HG03196 (cell line): ENCODE measurements at regions not wholly inside any gene's neighbourhood (a gene's known extent, or its start where the extent isn't known, plus 50 kb on each side); places are given as distances from the start of the nearest gene placed in this dataset.
"Not testable (repeated sequence)": the region's sequence is repeated elsewhere in the genome, so short reads cannot be mapped to it uniquely, and the experiment has no call there.

Experiments
- ATAC-seq: cut with Tn5 transposase; IDR thresholded peaks from one replicate; pipeline ENCODE4 v1.9.1; 2021; ENCODE audit not compliant: unreplicated experiment

- no peak for ATAC-seq
Observed at GRCh38 chr10:33071857-33072256, 113.8 kb upstream of the ITGB1 start.

GRCh38 chr10:33070101-33070500, 112.1 kb upstream of the ITGB1 start:
- no peak for ATAC-seq

DNA sequence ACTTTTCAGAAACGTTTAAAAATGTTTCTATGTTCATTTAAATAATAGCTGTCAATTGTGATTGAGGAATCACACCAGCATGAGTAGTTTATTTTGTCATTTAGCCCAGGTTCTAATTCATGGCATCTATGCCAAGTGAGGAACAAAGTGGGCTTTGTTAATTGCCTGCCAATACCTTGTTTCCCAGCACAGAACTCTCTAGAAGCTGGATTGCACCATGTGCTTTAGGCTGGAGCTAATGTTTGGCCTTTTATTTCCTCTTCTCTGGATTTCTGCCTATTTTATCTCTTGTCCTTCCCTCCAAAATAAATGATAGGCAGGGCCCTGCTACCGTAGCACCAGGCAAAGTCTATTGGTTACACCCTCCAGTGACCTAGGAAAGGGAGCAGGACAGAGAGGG, 109.9 kb upstream of the ITGB1 start:
- no peak for ATAC-seq

- no peak for ATAC-seq
Observed at GRCh38 chr10:33067481-33067880, 109.5 kb upstream of the ITGB1 start.

GRCh38 chr10:33066558-33067236, 108.7 kb upstream of the ITGB1 start:
- no peak for ATAC-seq

GRCh38 chr10:33065111-33065510, 107.1 kb upstream of the ITGB1 start:
- ATAC-seq = no peak

GRCh38 chr10:33064706-33065105, 106.7 kb upstream of the ITGB1 start:
- ATAC-seq = no peak

GRCh38 chr10:33057620-33058019, 99.6 kb upstream of the ITGB1 start:
- ATAC-seq = no peak

- no peak for ATAC-seq
Observed at GRCh38 chr10:33056828-33057596, 99.0 kb upstream of the ITGB1 start.

DNA sequence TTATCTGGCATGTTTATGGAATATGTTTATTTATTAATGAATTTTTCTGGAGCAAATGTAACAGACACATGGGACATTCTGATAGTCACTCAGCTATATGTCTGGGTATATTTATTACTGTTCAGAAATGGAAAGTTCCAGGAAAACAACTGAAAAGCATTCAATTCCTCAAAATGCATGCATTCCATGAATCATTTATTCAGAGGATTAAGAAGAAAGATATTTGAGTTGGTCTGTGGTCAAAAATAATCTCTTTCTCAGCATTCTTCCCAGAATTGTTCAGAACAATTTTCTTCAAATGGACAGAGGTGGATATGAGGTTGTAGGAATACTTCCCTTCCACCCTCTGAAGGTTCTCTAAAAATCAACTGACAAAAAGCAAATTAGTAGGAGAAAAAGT, 97.6 kb upstream of the ITGB1 start:
- ATAC-seq = no peak

GRCh38 chr10:33052915-33053810, 95.1 kb upstream of the ITGB1 start:
- ATAC-seq = no peak

GRCh38 chr10:33052263-33052875, 94.3 kb upstream of the ITGB1 start:
- no peak for ATAC-seq

DNA sequence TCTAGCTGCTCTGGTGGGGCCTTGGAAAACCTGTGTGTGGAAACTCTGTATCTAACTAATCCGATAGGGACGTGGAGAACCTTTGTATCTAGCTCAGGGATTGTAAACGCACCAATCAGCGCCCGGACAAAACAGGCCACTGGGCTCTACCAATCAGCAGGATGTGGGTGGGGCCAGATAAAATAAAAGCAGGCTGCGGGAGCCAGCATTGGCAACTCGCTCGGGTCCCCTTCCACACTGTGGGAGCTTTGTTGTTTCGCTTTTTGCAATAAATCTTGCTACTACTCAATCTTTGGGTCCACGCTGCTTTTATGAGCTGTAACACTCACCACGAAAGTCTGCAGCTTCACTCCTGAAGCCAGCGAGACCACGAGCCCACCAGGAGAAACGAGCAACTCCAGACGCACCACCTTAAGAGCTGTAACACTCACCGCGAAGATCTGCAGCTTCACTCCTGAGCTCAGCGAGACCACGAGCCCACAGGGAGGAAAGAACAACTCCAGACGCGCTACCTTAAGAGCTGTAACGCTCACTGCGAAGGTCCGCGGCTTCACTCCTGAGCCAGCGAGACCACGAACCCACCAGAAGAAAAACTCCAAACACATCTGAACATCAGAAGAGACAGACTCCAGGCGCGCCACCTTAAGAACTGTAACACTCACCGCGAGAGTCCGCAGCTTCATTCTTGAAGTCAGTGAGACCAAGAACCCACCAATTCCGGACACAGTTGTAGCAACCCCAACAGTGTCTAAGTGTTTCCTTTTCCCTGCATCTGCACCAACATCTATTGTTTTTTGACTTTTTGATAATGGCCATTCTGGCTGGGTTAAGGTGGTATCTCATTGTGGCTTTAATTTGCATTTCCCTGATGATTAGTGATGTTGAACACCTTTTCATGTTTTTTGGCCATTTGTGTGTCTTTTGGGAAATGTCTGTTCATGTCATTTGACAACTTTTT, 92.2 kb upstream of the ITGB1 start:
- not testable (repeated sequence) for ATAC-seq

DNA sequence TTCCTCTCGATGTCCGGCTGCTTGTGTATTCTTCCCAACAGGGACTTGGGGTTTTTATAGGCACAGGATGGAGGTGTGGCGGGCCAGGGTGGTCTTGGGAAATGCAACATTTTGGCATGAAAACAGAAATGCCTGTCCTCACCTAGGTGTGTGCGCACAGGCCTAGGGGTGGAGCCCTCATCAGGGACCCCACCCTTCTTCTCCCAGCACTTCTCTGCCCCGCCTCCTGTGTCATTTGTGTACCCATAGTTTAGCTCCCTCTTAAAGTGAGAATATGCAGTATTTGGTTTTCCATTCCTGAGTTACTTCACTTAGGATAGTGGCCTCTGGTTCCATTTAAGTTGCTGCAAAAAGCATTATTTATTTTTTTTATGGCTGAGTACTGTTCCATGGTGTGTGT, 90.2 kb upstream of the ITGB1 start:
- no peak for ATAC-seq

DNA sequence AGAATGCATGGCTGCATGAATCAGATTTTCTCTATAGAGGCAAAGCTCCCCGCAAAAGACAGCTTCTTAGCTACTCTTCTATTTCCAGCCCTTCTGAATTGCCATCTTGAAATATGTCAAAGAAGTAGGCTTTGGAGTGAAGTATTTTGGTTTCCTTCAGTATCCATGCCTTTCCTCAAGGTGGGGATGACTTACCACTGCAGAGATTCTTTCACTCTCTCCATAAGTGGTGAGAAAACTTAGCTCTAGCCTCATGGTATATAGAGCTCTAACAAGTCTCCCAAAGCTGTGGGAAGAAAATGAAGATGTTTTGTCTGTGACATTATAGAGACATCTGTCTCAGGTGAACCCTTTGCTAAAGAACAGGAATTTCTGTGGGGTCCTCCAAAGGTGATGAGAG, 89.6 kb upstream of the ITGB1 start:
- no peak for ATAC-seq

- ATAC-seq = no peak
Observed at GRCh38 chr10:33046792-33047191, 88.8 kb upstream of the ITGB1 start.

DNA sequence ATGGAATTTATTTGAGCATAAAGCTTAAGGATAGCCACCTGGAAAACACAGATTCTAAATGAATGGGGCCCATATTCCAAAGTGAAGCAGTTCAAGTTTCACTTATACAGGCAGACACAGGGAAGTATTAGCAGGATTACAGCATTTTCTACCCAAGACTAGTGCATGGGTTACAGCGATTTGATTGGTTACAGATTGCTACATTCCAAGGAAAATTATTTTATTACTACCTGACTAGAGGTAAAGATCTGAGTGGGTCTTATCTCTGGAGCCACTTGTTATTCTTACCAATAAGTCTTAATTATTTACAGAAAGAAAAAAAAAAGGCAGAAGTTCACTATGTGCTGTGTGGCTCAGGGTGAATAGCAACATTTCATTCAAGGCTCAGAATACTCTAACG, 87.4 kb upstream of the ITGB1 start:
- ATAC-seq = no peak

DNA sequence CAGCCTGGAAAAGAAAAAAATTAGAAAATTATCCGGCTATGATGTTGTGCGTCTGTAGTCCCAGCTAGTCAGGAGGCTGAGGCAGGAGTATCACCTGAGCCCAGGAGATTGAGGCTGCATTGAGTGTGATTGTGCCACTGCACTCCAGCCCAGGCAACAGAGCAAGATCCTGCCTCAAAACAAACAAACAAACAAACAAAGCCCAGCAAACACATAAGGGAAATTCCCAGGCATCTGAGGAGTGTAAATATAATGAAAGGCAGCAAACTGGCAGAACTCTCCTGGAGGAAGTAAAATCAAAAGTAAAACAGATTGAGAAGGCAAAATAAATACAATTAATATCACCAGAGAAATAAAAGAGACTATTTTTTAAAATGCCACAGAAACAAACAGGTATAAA, 84.5 kb upstream of the ITGB1 start:
- no peak for ATAC-seq

DNA sequence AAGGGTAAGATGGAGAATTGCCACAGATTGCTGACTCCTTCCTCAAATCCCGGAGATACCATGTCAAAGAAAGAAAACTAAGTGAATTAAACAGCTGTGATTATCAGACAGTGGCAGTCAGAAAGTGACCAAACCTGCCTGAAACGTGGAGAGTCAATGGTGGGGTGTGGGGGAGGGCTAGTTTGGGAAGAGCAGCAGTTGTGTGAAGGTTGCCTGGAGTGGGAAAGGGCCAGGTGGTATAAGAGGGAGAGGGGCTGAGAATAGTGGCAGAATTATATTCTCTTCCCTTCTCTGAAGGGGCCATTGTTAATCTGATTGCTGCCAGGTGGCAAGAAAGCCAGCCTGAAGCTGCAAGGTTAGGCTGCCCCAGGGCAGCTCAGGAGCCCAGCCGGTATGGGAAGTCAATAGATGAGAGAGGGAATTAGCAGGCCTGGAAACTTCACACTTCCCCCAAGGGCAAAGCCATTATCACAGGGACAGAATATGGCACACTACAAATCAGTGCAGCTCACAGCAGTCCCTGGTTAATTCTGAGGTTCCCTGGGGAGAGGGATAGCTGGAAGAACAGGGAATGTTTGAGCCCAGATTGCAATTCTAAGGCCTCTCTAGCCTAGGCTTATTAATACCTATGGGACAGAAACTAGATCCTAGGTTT, 83.9 kb upstream of the ITGB1 start:
- ATAC-seq = no peak

GRCh38 chr10:33040436-33040835, 82.4 kb upstream of the ITGB1 start:
- ATAC-seq = no peak
